ENCODE measurements at regions not wholly inside any gene's neighbourhood (a gene's known extent, or its start where the extent isn't known, plus 50 kb on each side); places are given as distances from the start of the nearest gene placed in this dataset.
"Not testable (repeated sequence)": the region's sequence is repeated elsewhere in the genome, so short reads cannot be mapped to it uniquely, and the experiment has no call there.

GRCh38 chr4:34280131-34280530 lies 1964.2 kb downstream of the ARAP2 start:
- no peak overlapping the region for H3K4me3 ChIP-seq (ENCODE audit: low read length)
- no peak overlapping the region for H3K9ac ChIP-seq (ENCODE audit: low read length)
- no peaks in the 10 kb centered on the region for H3K4me1 ChIP-seq (ENCODE audit: control insufficient read depth, insufficient read depth, low read length)
- H3K36me3 ChIP-seq (ENCODE audit: control insufficient read depth, insufficient read depth, low read length, severe bottlenecking): no peaks in the 10 kb centered on the region
- DNase-seq (ENCODE audit: low read depth): no peak
- H3K27me3 ChIP-seq (replicated peaks; ENCODE audit: control insufficient read depth, insufficient read depth, low read length): no peaks in the 10 kb centered on the region
- H3K9me3 ChIP-seq (ENCODE audit: control insufficient read depth, low read length): peaks cover 7% of the 10 kb centered on the region

DNA sequence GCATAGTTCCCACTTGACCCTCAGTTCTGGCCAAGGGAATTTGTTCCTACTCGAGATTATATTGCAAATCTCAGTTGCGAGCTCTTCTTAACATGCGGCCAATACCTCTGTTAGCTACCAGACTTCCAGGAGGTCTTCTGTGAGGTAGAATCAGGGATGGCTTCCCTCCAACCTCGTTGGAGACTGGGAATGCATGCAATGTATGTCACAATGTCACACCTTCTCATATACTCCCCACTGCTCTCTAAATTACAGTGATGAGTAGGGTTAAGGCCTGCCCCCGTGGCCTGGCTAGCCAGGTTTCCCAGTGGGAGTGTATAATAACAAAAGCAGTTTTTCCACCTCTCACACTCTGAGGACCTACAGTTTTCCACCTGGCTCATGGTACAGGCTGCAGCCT lies 1962.5 kb downstream of the ARAP2 start:
- no peak for DNase-seq (ENCODE audit: low read depth)
- Histone ChIP-seq H3K9me3 (ENCODE audit: control insufficient read depth, low read length) (peaks cover 7% of the 10 kb centered on the region), H3K36me3 (ENCODE audit: control insufficient read depth, insufficient read depth, low read length, severe bottlenecking) (no peaks in the 10 kb centered on the region), H3K4me3 (ENCODE audit: low read length) (no peak overlapping the region), H3K9ac (ENCODE audit: low read length) (no peak overlapping the region), H3K4me1 (ENCODE audit: control insufficient read depth, insufficient read depth, low read length) (no peaks in the 10 kb centered on the region), H3K27me3 (replicated peaks; ENCODE audit: control insufficient read depth, insufficient read depth, low read length) (no peaks in the 10 kb centered on the region)

DNA sequence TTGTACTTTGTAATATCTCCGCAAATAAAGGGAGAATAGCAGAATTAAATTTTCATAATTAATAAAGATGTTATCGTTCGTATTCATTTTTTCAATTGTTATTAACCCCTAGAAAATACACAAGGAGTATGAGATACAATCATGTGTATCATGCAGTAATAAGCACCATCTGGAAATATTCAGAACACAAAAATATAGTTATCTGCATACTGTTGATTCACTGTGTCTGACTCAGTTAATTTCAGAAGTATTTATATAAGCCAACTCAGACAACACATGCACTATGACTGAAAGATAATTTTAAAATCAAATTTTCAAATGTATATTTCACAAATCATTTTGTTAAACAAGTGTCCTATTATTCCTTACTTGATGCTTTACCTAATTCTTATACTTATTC lies 1954.8 kb downstream of the ARAP2 start:
- Histone ChIP-seq H3K9ac (ENCODE audit: low read length) (no peak overlapping the region), H3K36me3 (ENCODE audit: control insufficient read depth, insufficient read depth, low read length, severe bottlenecking) (no peaks in the 10 kb centered on the region), H3K27me3 (replicated peaks; ENCODE audit: control insufficient read depth, insufficient read depth, low read length) (no peaks in the 10 kb centered on the region), H3K9me3 (ENCODE audit: control insufficient read depth, low read length) (no peaks in the 10 kb centered on the region), H3K4me1 (ENCODE audit: control insufficient read depth, insufficient read depth, low read length) (no peaks in the 10 kb centered on the region), H3K4me3 (ENCODE audit: low read length) (no peak overlapping the region)
- peak; percentile 18 for DNase-seq (ENCODE audit: low read depth)

GRCh38 chr4:34289962-34290361 lies 1954.4 kb downstream of the ARAP2 start:
- Histone ChIP-seq H3K4me3 (ENCODE audit: low read length) (no peak overlapping the region), H3K9me3 (ENCODE audit: control insufficient read depth, low read length) (no peaks in the 10 kb centered on the region), H3K36me3 (ENCODE audit: control insufficient read depth, insufficient read depth, low read length, severe bottlenecking) (no peaks in the 10 kb centered on the region), H3K4me1 (ENCODE audit: control insufficient read depth, insufficient read depth, low read length) (no peaks in the 10 kb centered on the region), H3K27me3 (replicated peaks; ENCODE audit: control insufficient read depth, insufficient read depth, low read length) (no peaks in the 10 kb centered on the region), H3K9ac (ENCODE audit: low read length) (no peak overlapping the region)
- DNase-seq (ENCODE audit: low read depth): no peak

DNA sequence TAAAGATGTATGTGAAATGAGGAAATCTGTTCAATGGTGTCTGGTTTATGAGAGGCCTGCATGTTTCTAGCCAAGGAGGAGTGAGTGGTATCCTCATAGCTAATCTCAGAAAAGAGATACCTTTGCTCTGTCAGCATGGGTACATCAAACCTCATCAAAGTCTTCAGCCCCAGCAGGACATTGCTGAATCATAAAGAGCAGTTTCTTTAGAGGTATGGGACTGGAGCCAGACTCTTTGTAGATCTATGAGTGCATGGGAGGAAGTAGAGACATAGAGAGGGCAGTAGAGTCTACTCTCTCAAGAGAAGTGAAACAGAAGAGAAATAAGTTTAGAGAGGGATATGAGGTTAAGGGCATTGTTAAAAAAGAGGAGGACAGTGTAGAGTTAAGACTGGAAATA lies 1950.9 kb downstream of the ARAP2 start:
- Histone ChIP-seq H3K4me1 (ENCODE audit: control insufficient read depth, insufficient read depth, low read length) (no peaks in the 10 kb centered on the region), H3K9me3 (ENCODE audit: control insufficient read depth, low read length) (no peaks in the 10 kb centered on the region), H3K4me3 (ENCODE audit: low read length) (no peak overlapping the region), H3K27me3 (replicated peaks; ENCODE audit: control insufficient read depth, insufficient read depth, low read length) (no peaks in the 10 kb centered on the region), H3K9ac (ENCODE audit: low read length) (no peak overlapping the region), H3K36me3 (ENCODE audit: control insufficient read depth, insufficient read depth, low read length, severe bottlenecking) (no peaks in the 10 kb centered on the region)
- DNase-seq (ENCODE audit: low read depth): no peak

- H3K9ac ChIP-seq (ENCODE audit: low read length): no peak overlapping the region
- DNase-seq (ENCODE audit: low read depth): peak; percentile 38
- H3K9me3 ChIP-seq (ENCODE audit: control insufficient read depth, low read length): no peaks in the 10 kb centered on the region
- H3K4me3 ChIP-seq (ENCODE audit: low read length): no peak overlapping the region
- no peaks in the 10 kb centered on the region for H3K4me1 ChIP-seq (ENCODE audit: control insufficient read depth, insufficient read depth, low read length)
- no peaks in the 10 kb centered on the region for H3K36me3 ChIP-seq (ENCODE audit: control insufficient read depth, insufficient read depth, low read length, severe bottlenecking)
- no peaks in the 10 kb centered on the region for H3K27me3 ChIP-seq (replicated peaks; ENCODE audit: control insufficient read depth, insufficient read depth, low read length)
Measured at GRCh38 chr4:34309383-34309906, 1934.9 kb downstream of the ARAP2 start.

DNA sequence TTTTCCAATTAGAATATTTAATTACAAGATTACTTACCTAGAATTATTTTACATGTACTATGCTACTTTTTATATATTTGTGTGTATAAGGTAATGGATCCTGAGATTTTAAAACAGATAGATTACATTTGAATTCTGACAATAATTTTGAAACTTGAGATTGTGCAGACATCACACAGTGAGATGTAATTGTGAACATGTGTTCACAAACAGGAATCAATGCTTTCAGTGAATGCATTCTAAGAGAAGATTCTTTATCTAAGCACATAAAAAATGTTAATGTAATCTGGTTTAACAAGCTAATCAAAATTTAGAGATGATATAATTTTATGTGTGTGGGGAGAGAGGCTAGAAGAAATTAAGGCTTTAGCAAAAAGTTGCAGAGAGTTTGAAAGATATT lies 1925.5 kb downstream of the ARAP2 start:
- DNase-seq (ENCODE audit: low read depth): no peak
- Histone ChIP-seq H3K27me3 (replicated peaks; ENCODE audit: control insufficient read depth, insufficient read depth, low read length) (no peaks in the 10 kb centered on the region), H3K36me3 (ENCODE audit: control insufficient read depth, insufficient read depth, low read length, severe bottlenecking) (no peaks in the 10 kb centered on the region), H3K4me1 (ENCODE audit: control insufficient read depth, insufficient read depth, low read length) (peaks cover 4% of the 10 kb centered on the region), H3K9ac (ENCODE audit: low read length) (no peak overlapping the region), H3K9me3 (ENCODE audit: control insufficient read depth, low read length) (no peaks in the 10 kb centered on the region), H3K4me3 (ENCODE audit: low read length) (no peak overlapping the region)

DNA sequence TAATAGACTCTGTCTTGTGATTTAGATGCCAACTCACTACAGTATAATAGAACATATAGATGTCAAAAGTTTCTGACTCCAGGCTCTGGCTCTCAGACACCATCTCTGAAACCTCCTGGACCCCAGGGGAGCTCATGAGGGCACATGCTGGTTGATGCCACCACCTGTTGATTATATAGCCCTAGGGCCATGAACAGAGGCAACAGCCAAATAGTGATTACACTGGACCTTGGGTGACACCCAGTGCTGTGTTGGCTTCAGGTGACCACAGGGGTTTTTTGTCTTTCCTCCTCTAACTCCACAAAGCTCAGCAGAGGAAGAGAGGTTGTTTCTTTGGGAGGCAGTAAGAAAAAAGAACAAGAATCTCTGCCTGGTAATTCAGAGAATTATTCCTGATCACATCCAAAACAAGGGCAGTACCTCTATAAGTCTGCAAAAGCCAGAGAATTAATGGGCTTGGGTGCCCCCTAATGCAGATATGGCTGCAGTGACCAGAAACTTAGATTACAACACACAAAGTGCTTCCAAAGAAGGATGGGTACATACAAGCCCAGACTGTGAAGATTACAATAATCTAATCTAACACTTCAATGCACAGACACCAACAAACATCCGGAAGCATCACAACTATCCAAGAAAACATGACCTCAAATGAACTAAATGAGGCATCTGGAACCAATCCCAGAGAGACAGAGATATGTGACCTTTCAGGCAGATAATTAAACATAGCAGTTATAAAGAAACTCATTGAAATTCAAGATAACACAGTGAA lies 1920.6 kb downstream of the ARAP2 start:
- DNase-seq (ENCODE audit: low read depth): peak; percentile 17
- Histone ChIP-seq H3K9me3 (ENCODE audit: control insufficient read depth, low read length) (no peaks in the 10 kb centered on the region), H3K4me1 (ENCODE audit: control insufficient read depth, insufficient read depth, low read length) (peaks cover 7% of the 10 kb centered on the region), H3K4me3 (ENCODE audit: low read length) (no peak overlapping the region), H3K27me3 (replicated peaks; ENCODE audit: control insufficient read depth, insufficient read depth, low read length) (no peaks in the 10 kb centered on the region), H3K36me3 (ENCODE audit: control insufficient read depth, insufficient read depth, low read length, severe bottlenecking) (no peaks in the 10 kb centered on the region), H3K9ac (ENCODE audit: low read length) (no peak overlapping the region)

DNA sequence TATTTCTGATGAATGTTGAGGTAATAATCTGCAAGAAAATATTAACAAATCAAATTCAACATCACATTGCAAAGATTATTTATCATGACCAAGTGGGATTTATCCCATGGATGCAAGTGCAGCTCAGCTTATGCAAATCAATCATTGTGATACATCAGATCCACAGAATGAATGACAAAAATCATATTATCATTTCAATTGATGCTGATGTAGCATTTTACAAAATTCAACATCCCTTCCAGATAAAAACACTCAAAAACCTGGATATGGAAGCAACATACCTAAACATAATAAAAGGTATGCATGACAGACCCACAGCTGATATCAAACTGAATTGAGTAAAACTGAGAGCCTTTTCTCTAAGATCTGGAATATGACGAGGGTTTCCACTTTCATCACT lies 1915.4 kb downstream of the ARAP2 start:
- Histone ChIP-seq H3K9ac (ENCODE audit: low read length) (no peak overlapping the region), H3K27me3 (replicated peaks; ENCODE audit: control insufficient read depth, insufficient read depth, low read length) (no peaks in the 10 kb centered on the region), H3K36me3 (ENCODE audit: control insufficient read depth, insufficient read depth, low read length, severe bottlenecking) (no peaks in the 10 kb centered on the region), H3K4me1 (ENCODE audit: control insufficient read depth, insufficient read depth, low read length) (peaks cover 2% of the 10 kb centered on the region), H3K9me3 (ENCODE audit: control insufficient read depth, low read length) (no peaks in the 10 kb centered on the region), H3K4me3 (ENCODE audit: low read length) (no peak overlapping the region)
- DNase-seq (ENCODE audit: low read depth): no peak

GRCh38 chr4:34335156-34335555 lies 1909.2 kb downstream of the ARAP2 start:
- H3K36me3 ChIP-seq (ENCODE audit: control insufficient read depth, insufficient read depth, low read length, severe bottlenecking): not testable (repeated sequence)

GRCh38 chr4:34335556-34335955 lies 1908.8 kb downstream of the ARAP2 start:
- H3K4me3 ChIP-seq (ENCODE audit: low read length); H3K27me3 ChIP-seq (replicated peaks; ENCODE audit: control insufficient read depth, insufficient read depth, low read length); DNase-seq (ENCODE audit: low read depth); H3K36me3 ChIP-seq (ENCODE audit: control insufficient read depth, insufficient read depth, low read length, severe bottlenecking); H3K9me3 ChIP-seq (ENCODE audit: control insufficient read depth, low read length); H3K4me1 ChIP-seq (ENCODE audit: control insufficient read depth, insufficient read depth, low read length); H3K9ac ChIP-seq (ENCODE audit: low read length): not testable (repeated sequence)

More at GRCh38 chr4:34335156-34335555, 1909.2 kb downstream of the ARAP2 start:
- H3K9me3 ChIP-seq (ENCODE audit: control insufficient read depth, low read length); DNase-seq (ENCODE audit: low read depth); H3K9ac ChIP-seq (ENCODE audit: low read length); H3K4me3 ChIP-seq (ENCODE audit: low read length); H3K27me3 ChIP-seq (replicated peaks; ENCODE audit: control insufficient read depth, insufficient read depth, low read length); H3K4me1 ChIP-seq (ENCODE audit: control insufficient read depth, insufficient read depth, low read length): not testable (repeated sequence)

DNA sequence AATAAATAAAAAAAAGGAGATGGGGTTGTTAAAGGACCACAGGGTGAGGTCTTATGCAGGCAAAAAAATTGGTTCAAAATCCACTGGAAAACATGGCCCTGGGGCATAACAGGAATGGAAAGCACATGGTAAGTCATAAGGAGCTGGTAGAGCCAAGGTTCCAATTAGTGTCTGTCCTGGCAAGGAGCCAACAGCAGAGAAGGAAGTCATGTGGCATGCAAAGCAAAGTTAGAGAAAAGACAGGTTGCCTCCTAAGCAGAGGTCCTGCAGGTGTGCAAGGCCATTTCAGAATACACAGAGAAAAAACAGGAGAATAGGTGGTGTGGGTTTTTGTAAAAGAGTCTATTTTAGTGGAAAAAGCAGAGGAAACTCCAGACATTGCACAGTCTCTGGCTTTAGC lies 1881.7 kb downstream of the ARAP2 start:
- Histone ChIP-seq H3K36me3 (ENCODE audit: control insufficient read depth, insufficient read depth, low read length, severe bottlenecking) (no peaks in the 10 kb centered on the region), H3K9me3 (ENCODE audit: control insufficient read depth, low read length) (no peaks in the 10 kb centered on the region), H3K9ac (ENCODE audit: low read length) (no peak overlapping the region), H3K4me3 (ENCODE audit: low read length) (no peak overlapping the region), H3K27me3 (replicated peaks; ENCODE audit: control insufficient read depth, insufficient read depth, low read length) (no peaks in the 10 kb centered on the region), H3K4me1 (ENCODE audit: control insufficient read depth, insufficient read depth, low read length) (no peaks in the 10 kb centered on the region)
- DNase-seq (ENCODE audit: low read depth): no peak

Data from adipocyte (in vitro differentiated cells).